Gastroesophageal sphincter (tissue), 3 donors: ENCODE measurements at regions not wholly inside any gene's neighbourhood (a gene's known extent, or its start where the extent isn't known, plus 50 kb on each side); places are given as distances from the start of the nearest gene placed in this dataset.

Experiments
- CTCF ChIP-seq, 4 experiments: fragments of 200-600 bp in 2 of 4; fragments of 450-650 bp in 2 of 4; sonication (generic) in 1 of 4; IDR thresholded peaks; one replicate each; pipeline ENCODE4 v1.5.1; 2017 to 2019; ENCODE audit warnings: antibody characterized with exemption in 4 of 4, mild to moderate bottlenecking in 2 of 4, moderate library complexity in 2 of 4
- EP300 ChIP-seq: sonication (generic); formaldehyde crosslinking; IDR thresholded peaks from one replicate; pipeline ENCODE4 v1.6.1; 2017; ENCODE audit warnings: antibody characterized with exemption, mild to moderate bottlenecking
- POLR2A ChIP-seq, 2 donors: fragments of 450-650 bp; IDR thresholded peaks; one replicate each; pipeline ENCODE4 v1.6.1; 2017; ENCODE audit warnings: antibody characterized with exemption in 2 of 2, mild to moderate bottlenecking in 2 of 2, moderate library complexity in 1 of 2
- POLR2AphosphoS5 ChIP-seq: sonication (generic); formaldehyde crosslinking; IDR thresholded peaks from one replicate; pipeline ENCODE4 v1.6.1; 2017; ENCODE audit warnings: antibody characterized with exemption

DNA sequence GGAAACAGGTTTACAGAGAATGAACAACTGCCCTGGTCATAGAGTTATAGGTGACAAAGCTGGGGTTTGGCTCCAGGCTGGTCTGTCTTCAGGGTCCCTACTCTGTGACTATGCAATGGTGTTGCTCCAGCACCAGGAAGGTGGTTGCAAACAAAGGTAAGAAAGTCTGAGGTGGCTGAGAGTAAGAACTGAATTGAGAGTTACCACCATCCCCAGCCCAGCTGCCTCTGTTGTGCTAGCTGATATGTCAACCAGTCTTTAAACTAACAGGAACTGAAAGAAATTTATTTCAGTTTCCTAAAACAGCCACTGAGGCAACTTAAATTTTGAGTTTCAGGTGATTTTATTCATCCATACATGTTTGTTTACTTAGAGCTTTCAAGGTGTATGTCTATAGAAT, 111.0 kb upstream of the LRIG3 start:
- TF ChIP-seq POLR2A (IDR thresholded peaks at IDR 0.05) (no peak), CTCF (IDR thresholded peaks at IDR 0.05) (no peak), EP300 (no peak), POLR2AphosphoS5 (no peak)
